Heart right ventricle (tissue), 16 donors: ENCODE measurements at regions not wholly inside any gene's neighbourhood (a gene's known extent, or its start where the extent isn't known, plus 50 kb on each side); places are given as distances from the start of the nearest gene placed in this dataset.

Source experiments
- ATAC-seq, 8 donors: fragments of 200-7000 bp; cut with Tn5 transposase; one replicate each; pipeline ENCODE4 v1.9.1; 2020; ENCODE audit warnings: mild to moderate bottlenecking in 8 of 8, moderate library complexity in 8 of 8, moderate number of reproducible peaks in 1 of 8
- DNase-seq, 2 donors: peaks; one replicate each; pipeline ENCODE4 v3.0.0-alpha.2; 2020
- H3K27ac ChIP-seq, 10 donors: fragments of 200-600 bp; sonication (generic) in 2 of 10; one replicate each; pipeline versions ENCODE4 v1.5.0 to v1.8.0; 2020 to 2022; ENCODE audit warnings: mild to moderate bottlenecking in 3 of 10
- H3K27me3 ChIP-seq, 7 donors: fragments of 200-600 bp; one replicate each; pipeline ENCODE4 v1.8.0; 2021 to 2022; ENCODE audit warnings: mild to moderate bottlenecking in 2 of 7
- H3K36me3 ChIP-seq, 9 donors: fragments of 200-600 bp; sonication (generic) in 1 of 9; one replicate each; pipeline versions ENCODE4 v1.5.0 to v1.8.0; 2020 to 2022; ENCODE audit warnings: mild to moderate bottlenecking in 2 of 9
- H3K4me1 ChIP-seq, 9 donors: fragments of 200-600 bp; sonication (generic) in 1 of 9; one replicate each; pipeline versions ENCODE4 v1.5.0 to v1.8.0; 2020 to 2022; ENCODE audit warnings: mild to moderate bottlenecking in 4 of 9
- H3K4me3 ChIP-seq, 10 donors: fragments of 200-600 bp; sonication (generic) in 2 of 10; one replicate each; pipeline versions ENCODE4 v1.5.0 to v1.8.0; 2020 to 2022; ENCODE audit warnings: mild to moderate bottlenecking in 7 of 10, moderate library complexity in 2 of 10
- H3K9me3 ChIP-seq, 11 donors: fragments of 200-600 bp in 10 of 11; sonication (generic) in 2 of 11; one replicate each; pipeline versions ENCODE4 v1.5.0 to v1.8.0; 2013 to 2022; ENCODE audit warnings: mild to moderate bottlenecking in 2 of 11, control low read depth in 1 of 11, moderate library complexity in 1 of 11
- WGBS, 2 donors: extraction: QIAGEN DNeasy Blood & Tissue Kit; methylation state at CpG; one replicate each; pipeline ENCODE4 v1.1.7; 2013; ENCODE audit warnings: inconsistent platforms in 1 of 2; 5-methylcytosine and 5-hydroxymethylcytosine counted together
- intact Hi-C, 10 donors: fragments of 100-400 bp; cut with DNase I; formaldehyde crosslinking; loops; one replicate each; pipeline versions ENCODE4 v1.11.1 to v1.14.2; 2022
- TF ChIP-seq, protein P1 (sequence below), 9 donors: fragments of 200-600 bp; sonication (generic) in 2 of 9; IDR thresholded peaks; one replicate each; pipeline versions ENCODE4 v1.5.0 to v1.8.0; 2021 to 2022; ENCODE audit warnings: antibody characterized with exemption in 9 of 9, mild to moderate bottlenecking in 5 of 9, moderate library complexity in 1 of 9
- donor health status: Arrhythmogenic right ventricular cardiomyopathy.
- donor health status: ischemic (EF 13 %, LVEDD 7.1; RV severe dilation, severe dysfunction).
- donor health status: healthy with polysubstance abuse.
- donor health status: DM: no; HTN: yes; CAD: no.
- donor health status: DM: no; HTN: no; CAD: no.
- donor health status: ischemic (EF 25% LVEDD 6.9; RV normal size, moderate dysfunction).
- donor health status: ischemic (EF 25% LVEDD 5.7; RV mildly dilated, moderate dysfunction).
- donor health status: healthy.
- donor health status: DM: yes; HTN: yes; CAD: no.
- donor health status: Ischemic cardiomyopathy.
- donor health status: ischemic (EF 35%, LVEDD 5.7; RV mildly dilated, moderate dysfunction).
- donor health status: nonischemic (EF 11% LVEDD 7.7; RV severe dilation, severe dysfunction).
- donor health status: DM: yes; HTN: yes; CAD: no.
- donor health status: PGD.
- donor health status: ischemic (EF 29% LVEDD 5.4; RV normal size, mild dysfunction).
- donor health status: nonischemic (EF 23%, LVEDD 6.1; RV moderate dilation, normal function).

- DNase-seq = peak; percentile 35 to 73
- Histone ChIP-seq H3K27ac (peak overlapping the region; percentile 71 to 95 (median 86)), H3K9me3 (no peaks in the 10 kb centered on the region), H3K4me3 (peak overlapping the region; percentile 52 to 76 (median 66)), H3K36me3 (peaks cover 0 to 14% (median 0%) of the 10 kb centered on the region in 9 donors), H3K27me3 (no peaks in the 10 kb centered on the region), H3K4me1 (peaks cover 0 to 61% (median 18%) of the 10 kb centered on the region in 9 donors)
- intact Hi-C loops = loop anchor here in 4 of 10 donors (10.0 kb wide), 4 partner anchors 336 to 1114 kb away; partner anchors contain the start of gene ZNF184 (in 2 of the 4)
- 8 to 9% methylated on average over 36 of the region's 36 CpGs for WGBS, 2 donors
- peak; percentile 81 to 97 (median 92) for ATAC-seq
- TF ChIP-seq, protein P1, sequence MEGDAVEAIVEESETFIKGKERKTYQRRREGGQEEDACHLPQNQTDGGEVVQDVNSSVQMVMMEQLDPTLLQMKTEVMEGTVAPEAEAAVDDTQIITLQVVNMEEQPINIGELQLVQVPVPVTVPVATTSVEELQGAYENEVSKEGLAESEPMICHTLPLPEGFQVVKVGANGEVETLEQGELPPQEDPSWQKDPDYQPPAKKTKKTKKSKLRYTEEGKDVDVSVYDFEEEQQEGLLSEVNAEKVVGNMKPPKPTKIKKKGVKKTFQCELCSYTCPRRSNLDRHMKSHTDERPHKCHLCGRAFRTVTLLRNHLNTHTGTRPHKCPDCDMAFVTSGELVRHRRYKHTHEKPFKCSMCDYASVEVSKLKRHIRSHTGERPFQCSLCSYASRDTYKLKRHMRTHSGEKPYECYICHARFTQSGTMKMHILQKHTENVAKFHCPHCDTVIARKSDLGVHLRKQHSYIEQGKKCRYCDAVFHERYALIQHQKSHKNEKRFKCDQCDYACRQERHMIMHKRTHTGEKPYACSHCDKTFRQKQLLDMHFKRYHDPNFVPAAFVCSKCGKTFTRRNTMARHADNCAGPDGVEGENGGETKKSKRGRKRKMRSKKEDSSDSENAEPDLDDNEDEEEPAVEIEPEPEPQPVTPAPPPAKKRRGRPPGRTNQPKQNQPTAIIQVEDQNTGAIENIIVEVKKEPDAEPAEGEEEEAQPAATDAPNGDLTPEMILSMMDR (IDR thresholded peaks at IDR 0.05) = no peak
These were observed 108.4 kb upstream of the PRSS16 start for GRCh38 chr6:27138837-27139755.

DNA sequence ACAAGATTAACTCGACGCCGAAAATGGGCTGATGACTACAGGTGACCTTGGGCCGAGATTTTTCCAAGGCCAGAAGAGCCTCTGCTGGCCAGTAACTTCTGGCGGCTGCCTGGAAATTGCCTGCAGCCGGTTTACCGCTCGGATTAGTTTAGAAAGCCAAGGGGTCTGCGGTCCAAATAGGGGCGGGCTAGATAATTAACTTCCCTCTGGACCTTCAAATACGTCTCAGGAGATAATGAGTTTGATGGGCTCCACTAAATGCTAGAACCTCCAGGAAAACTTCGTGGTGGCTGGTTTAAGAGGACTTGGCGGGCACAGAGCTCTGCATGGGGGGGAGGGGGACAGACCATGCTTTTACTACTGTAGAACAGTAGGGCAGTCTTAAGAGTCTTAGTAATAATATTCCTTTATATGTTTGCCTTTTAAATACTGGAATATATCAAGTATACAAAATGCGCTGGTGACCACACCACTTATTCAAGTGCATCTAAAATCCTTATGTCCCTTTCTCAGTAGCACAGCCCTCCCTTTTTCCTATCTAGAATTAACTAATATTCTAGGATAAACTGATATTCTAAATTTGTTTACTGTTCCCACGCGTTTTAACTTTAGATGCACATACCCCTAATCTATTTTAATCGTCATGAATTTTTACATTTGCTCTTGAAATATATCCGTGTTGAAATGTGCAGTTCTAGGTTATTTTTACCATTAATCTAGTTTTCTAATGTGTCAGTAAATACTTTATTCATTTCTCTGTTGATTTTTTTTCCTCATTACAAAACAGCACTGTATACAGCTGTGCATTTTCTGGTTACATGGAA is 107.5 kb upstream of the PRSS16 start:
- TF ChIP-seq, protein P1 (IDR thresholded peaks at IDR 0.05) = no peak
- no peaks in the 10 kb centered on the region for H3K27me3 ChIP-seq
- peak overlapping the region; percentile 52 to 76 (median 66) for H3K4me3 ChIP-seq
- peak overlapping the region; percentile 71 to 95 (median 86) for H3K27ac ChIP-seq
- peaks cover 0 to 14% (median 0%) of the 10 kb centered on the region in 9 donors for H3K36me3 ChIP-seq
- intact Hi-C loops = loop anchor here in 7 of 10 donors (10.0 kb wide), 6 partner anchors 335 to 1115 kb away; partner anchors contain the start of gene ZNF184 (in 2 of the 7)
- peaks cover 0 to 61% (median 23%) of the 10 kb centered on the region in 9 donors for H3K4me1 ChIP-seq
- WGBS, 2 donors = 27 to 31% methylated on average over 18 of the region's 18 CpGs
- no peaks in the 10 kb centered on the region for H3K9me3 ChIP-seq
- DNase-seq (no peak), ATAC-seq (peak in 7 of 8 donors; percentile 35 to 75 (median 51))

DNA sequence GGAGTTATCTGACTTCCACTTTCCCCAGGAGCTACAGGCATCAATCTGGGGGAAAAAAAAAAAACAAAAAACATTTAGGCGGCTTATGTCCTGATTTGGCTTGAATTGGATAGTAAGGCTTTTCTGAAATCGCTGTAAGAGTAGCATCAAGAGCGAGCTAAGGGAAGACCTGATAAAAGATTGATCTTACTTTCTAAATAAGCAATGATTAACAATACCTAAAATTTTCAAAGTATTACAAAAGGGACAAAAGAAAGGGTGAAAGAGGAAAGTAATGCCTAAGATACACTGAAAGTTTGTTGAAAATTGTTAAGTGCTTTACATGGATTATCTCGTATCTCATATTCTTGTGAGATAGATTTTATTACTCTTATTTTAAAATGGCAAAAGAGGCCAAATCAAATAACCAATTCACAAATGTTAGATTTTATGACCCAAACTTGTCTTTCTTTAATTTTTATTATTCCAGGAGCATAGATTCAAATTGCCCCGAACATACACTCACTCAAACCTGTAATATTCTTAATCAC is 106.4 kb upstream of the PRSS16 start:
- intact Hi-C loops = loop anchor here in 4 of 10 donors (10.0 kb wide), 3 partner anchors 1016 to 1116 kb away; a partner anchor contains a TSS
- WGBS, 2 donors = 86 to 89% methylated on average over 5 of the region's 5 CpGs

More for the DNA sequence above, 106.4 kb upstream of the PRSS16 start:
- no peaks in the 10 kb centered on the region for H3K9me3 ChIP-seq
- H3K4me3 ChIP-seq = peak overlapping the region in 1 of 10 donors; percentile 64
- TF ChIP-seq, protein P1 (IDR thresholded peaks at IDR 0.05) = no peak
- H3K27me3 ChIP-seq = no peaks in the 10 kb centered on the region
- ATAC-seq = no peak
- H3K4me1 ChIP-seq = peaks cover 0 to 59% (median 23%) of the 10 kb centered on the region in 9 donors
- H3K27ac ChIP-seq = no peak overlapping the region
- peaks cover 0 to 14% (median 0%) of the 10 kb centered on the region in 9 donors for H3K36me3 ChIP-seq
- DNase-seq = no peak
